ENCODE measurements at regions not wholly inside any gene's neighbourhood (a gene's known extent, or its start where the extent isn't known, plus 50 kb on each side); places are given as distances from the start of the nearest gene placed in this dataset.

- Histone ChIP-seq H3K9me3 (ENCODE audit: severe bottlenecking) (no peaks in the 10 kb centered on the region), H3K27ac (no peak overlapping the region), H3K4me3 (ENCODE audit: low read depth, low read length) (no peak overlapping the region), H3K36me3 (no peaks in the 10 kb centered on the region), H3K27me3 (ENCODE audit: insufficient read depth, low read depth, severe bottlenecking) (no peaks in the 10 kb centered on the region)
- no peak for DNase-seq
- no peak for TF ChIP-seq CTCF (IDR thresholded peaks at IDR 0.05; ENCODE audit: low read depth, low read length)
Measured at GRCh38 chr10:65843203-65843602, 1082.6 kb upstream of the LRRTM3 start.

- no peaks in the 10 kb centered on the region for H3K27me3 ChIP-seq (ENCODE audit: insufficient read depth, low read depth, severe bottlenecking)
- no peak for TF ChIP-seq CTCF (IDR thresholded peaks at IDR 0.05; ENCODE audit: low read depth, low read length)
- H3K4me3 ChIP-seq (ENCODE audit: low read depth, low read length), result no peak overlapping the region
- no peak for DNase-seq
- H3K27ac ChIP-seq, result no peak overlapping the region
- no peaks in the 10 kb centered on the region for H3K9me3 ChIP-seq (ENCODE audit: severe bottlenecking)
- no peaks in the 10 kb centered on the region for H3K36me3 ChIP-seq
Measured at GRCh38 chr10:65845916-65846315, 1079.9 kb upstream of the LRRTM3 start.

GRCh38 chr10:65846541-65846940 is 1079.3 kb upstream of the LRRTM3 start:
- H3K9me3 ChIP-seq (ENCODE audit: severe bottlenecking), result no peaks in the 10 kb centered on the region
- H3K27me3 ChIP-seq (ENCODE audit: insufficient read depth, low read depth, severe bottlenecking), result no peaks in the 10 kb centered on the region
- no peak overlapping the region for H3K27ac ChIP-seq
- no peak for DNase-seq
- H3K36me3 ChIP-seq, result no peaks in the 10 kb centered on the region
- no peak overlapping the region for H3K4me3 ChIP-seq (ENCODE audit: low read depth, low read length)
- no peak for TF ChIP-seq CTCF (IDR thresholded peaks at IDR 0.05; ENCODE audit: low read depth, low read length)

- Histone ChIP-seq H3K27ac (no peak overlapping the region), H3K4me3 (ENCODE audit: low read depth, low read length) (no peak overlapping the region), H3K9me3 (ENCODE audit: severe bottlenecking) (no peaks in the 10 kb centered on the region), H3K27me3 (ENCODE audit: insufficient read depth, low read depth, severe bottlenecking) (no peaks in the 10 kb centered on the region), H3K36me3 (no peaks in the 10 kb centered on the region)
- TF ChIP-seq CTCF (IDR thresholded peaks at IDR 0.05; ENCODE audit: low read depth, low read length), result no peak
- DNase-seq, result no peak
Measured at GRCh38 chr10:65846949-65847348, 1078.9 kb upstream of the LRRTM3 start.

- TF ChIP-seq CTCF (IDR thresholded peaks at IDR 0.05; ENCODE audit: low read depth, low read length), result no peak
- H3K27ac ChIP-seq, result no peak overlapping the region
- no peaks in the 10 kb centered on the region for H3K27me3 ChIP-seq (ENCODE audit: insufficient read depth, low read depth, severe bottlenecking)
- no peaks in the 10 kb centered on the region for H3K36me3 ChIP-seq
- H3K4me3 ChIP-seq (ENCODE audit: low read depth, low read length), result no peak overlapping the region
- DNase-seq, result no peak
- H3K9me3 ChIP-seq (ENCODE audit: severe bottlenecking), result no peaks in the 10 kb centered on the region
Measured at GRCh38 chr10:65847436-65848230, 1078.2 kb upstream of the LRRTM3 start.

- Histone ChIP-seq H3K9me3 (ENCODE audit: severe bottlenecking) (no peaks in the 10 kb centered on the region), H3K36me3 (no peaks in the 10 kb centered on the region), H3K27ac (no peak overlapping the region), H3K27me3 (ENCODE audit: insufficient read depth, low read depth, severe bottlenecking) (no peaks in the 10 kb centered on the region), H3K4me3 (ENCODE audit: low read depth, low read length) (no peak overlapping the region)
- no peak for TF ChIP-seq CTCF (IDR thresholded peaks at IDR 0.05; ENCODE audit: low read depth, low read length)
- DNase-seq, result no peak
Measured at GRCh38 chr10:65858841-65859240, 1067.0 kb upstream of the LRRTM3 start.
